A673 (cell line): ENCODE measurements at regions not wholly inside any gene's neighbourhood (a gene's known extent, or its start where the extent isn't known, plus 50 kb on each side); places are given as distances from the start of the nearest gene placed in this dataset.

Source experiments
- BruUV-seq: library from RNA; stranded (reverse); fragments of 400-500 nt; replicated peaks from 2 replicates; lab custom pipeline; 2021; lab: Mats Ljungman, UMichigan
- CTCF ChIA-PET: fragments of 300-600 bp; sonication (Branson Sonifier 250); formaldehyde crosslinking; loops from one replicate; lab custom pipeline; 2022; ENCODE audit warnings: antibody characterized with exemption; lab: Charles Lee
- POLR2A ChIA-PET: fragments of 300-600 bp; sonication (Branson Sonifier 250); formaldehyde crosslinking; loops from one replicate; lab custom pipeline; 2022; ENCODE audit warnings: antibody characterized with exemption; ENCODE audit not compliant: low non-redundant PET; lab: Charles Lee
- DNase-seq: peaks from one replicate; pipeline ENCODE4 v3.0.0-alpha.2; 2015; ENCODE audit warnings: low spot score
- H3K27ac ChIP-seq: fragments of 200-600 bp; sonication (generic); 2 replicates; pipeline ENCODE4 v1.5.1; 2016; ENCODE audit warnings: mixed run types, low read depth, mild to moderate bottlenecking, mixed read lengths, antibody characterized with exemption, low read length; ENCODE audit not compliant: poor library complexity, severe bottlenecking
- H3K27me3 ChIP-seq: fragments of 200-600 bp; sonication (generic); replicated peaks from 2 replicates; pipeline ENCODE4 v1.6.1; 2017; ENCODE audit warnings: mixed run types, low read depth, mild to moderate bottlenecking, mixed read lengths, antibody characterized with exemption, low read length; ENCODE audit not compliant: insufficient read depth, poor library complexity
- H3K36me3 ChIP-seq: fragments of 200-600 bp; sonication (generic); 2 replicates; pipeline ENCODE4 v1.6.1; 2016; ENCODE audit warnings: mixed run types, mild to moderate bottlenecking, mixed read lengths, antibody characterized with exemption, low read length; ENCODE audit not compliant: insufficient read depth, poor library complexity, severe bottlenecking
- H3K4me1 ChIP-seq: fragments of 200-600 bp; sonication (generic); 2 replicates; pipeline ENCODE4 v1.6.1; 2017; ENCODE audit warnings: mixed run types, mild to moderate bottlenecking, mixed read lengths, antibody characterized with exemption, low read length; ENCODE audit not compliant: insufficient read depth, poor library complexity, severe bottlenecking
- H3K4me3 ChIP-seq: fragments of 200-600 bp; sonication (generic); 2 replicates; pipeline ENCODE4 v1.5.1; 2016; ENCODE audit warnings: low read depth, mixed run types, mild to moderate bottlenecking, mixed read lengths, low read length; ENCODE audit not compliant: poor library complexity, severe bottlenecking
- H3K9me3 ChIP-seq: fragments of 200-600 bp; sonication (generic); 2 replicates; pipeline ENCODE4 v1.6.1; 2016; ENCODE audit warnings: mixed run types, low read depth, mild to moderate bottlenecking, mixed read lengths, antibody characterized with exemption, low read length; ENCODE audit not compliant: poor library complexity, severe bottlenecking
- EZH2 ChIP-seq: fragments of 200-600 bp; sonication (generic); IDR thresholded peaks from 2 replicates; pipeline ENCODE4 v1.6.1; 2017; ENCODE audit warnings: borderline replicate concordance, low read depth, mild to moderate bottlenecking, mixed read lengths, antibody characterized with exemption, low read length; ENCODE audit not compliant: poor library complexity, severe bottlenecking
- intact Hi-C: fragments of 100-400 bp; cut with micrococcal nuclease; formaldehyde crosslinking; loops from one replicate; pipeline ENCODE4 v1.10.0; 2022; ENCODE audit not compliant: unreplicated experiment
- TF ChIP-seq, protein P1 (sequence below): fragments of 300-800, 200-600 bp; sonication (generic); conservative IDR thresholded peaks from 2 replicates; pipeline ENCODE4 v1.5.1; 2017; ENCODE audit warnings: low read depth, mild to moderate bottlenecking, antibody characterized with exemption, low read length, moderate library complexity, mixed read lengths

DNA sequence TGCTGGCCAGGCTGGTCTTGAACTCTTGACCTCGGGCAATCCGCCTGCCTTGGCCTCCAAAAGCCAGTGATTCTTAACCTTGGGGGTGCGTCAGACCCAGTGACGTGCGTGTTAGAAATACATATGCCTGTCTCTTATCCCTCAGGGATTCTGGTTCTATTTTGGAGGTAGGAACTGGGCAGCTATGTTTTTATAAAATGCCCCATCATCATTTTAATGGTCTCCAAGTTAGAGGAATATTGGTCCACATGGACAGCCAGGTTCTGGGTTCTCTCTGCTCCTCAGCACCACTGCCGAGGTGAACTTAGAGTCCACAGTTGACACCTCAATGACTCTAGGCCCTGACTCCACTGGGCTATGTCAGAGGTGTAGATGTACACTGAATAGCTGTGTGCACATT, 352.7 kb downstream of the SMOC2 start:
- TF ChIP-seq, protein P1, sequence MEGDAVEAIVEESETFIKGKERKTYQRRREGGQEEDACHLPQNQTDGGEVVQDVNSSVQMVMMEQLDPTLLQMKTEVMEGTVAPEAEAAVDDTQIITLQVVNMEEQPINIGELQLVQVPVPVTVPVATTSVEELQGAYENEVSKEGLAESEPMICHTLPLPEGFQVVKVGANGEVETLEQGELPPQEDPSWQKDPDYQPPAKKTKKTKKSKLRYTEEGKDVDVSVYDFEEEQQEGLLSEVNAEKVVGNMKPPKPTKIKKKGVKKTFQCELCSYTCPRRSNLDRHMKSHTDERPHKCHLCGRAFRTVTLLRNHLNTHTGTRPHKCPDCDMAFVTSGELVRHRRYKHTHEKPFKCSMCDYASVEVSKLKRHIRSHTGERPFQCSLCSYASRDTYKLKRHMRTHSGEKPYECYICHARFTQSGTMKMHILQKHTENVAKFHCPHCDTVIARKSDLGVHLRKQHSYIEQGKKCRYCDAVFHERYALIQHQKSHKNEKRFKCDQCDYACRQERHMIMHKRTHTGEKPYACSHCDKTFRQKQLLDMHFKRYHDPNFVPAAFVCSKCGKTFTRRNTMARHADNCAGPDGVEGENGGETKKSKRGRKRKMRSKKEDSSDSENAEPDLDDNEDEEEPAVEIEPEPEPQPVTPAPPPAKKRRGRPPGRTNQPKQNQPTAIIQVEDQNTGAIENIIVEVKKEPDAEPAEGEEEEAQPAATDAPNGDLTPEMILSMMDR = no peak
- TF ChIP-seq EZH2 = no peak
- Histone ChIP-seq H3K4me3 (no peak overlapping the region), H3K27me3 (no peaks in the 10 kb centered on the region), H3K9me3 (no peaks in the 10 kb centered on the region), H3K27ac (no peak overlapping the region), H3K4me1 (no peaks in the 10 kb centered on the region), H3K36me3 (no peaks in the 10 kb centered on the region)
- intact Hi-C loops = no loop called here
- CTCF ChIA-PET = no interaction called here
- no TSS peak for BruUV-seq
- DNase-seq = no peak
- POLR2A ChIA-PET = no interaction called here

DNA sequence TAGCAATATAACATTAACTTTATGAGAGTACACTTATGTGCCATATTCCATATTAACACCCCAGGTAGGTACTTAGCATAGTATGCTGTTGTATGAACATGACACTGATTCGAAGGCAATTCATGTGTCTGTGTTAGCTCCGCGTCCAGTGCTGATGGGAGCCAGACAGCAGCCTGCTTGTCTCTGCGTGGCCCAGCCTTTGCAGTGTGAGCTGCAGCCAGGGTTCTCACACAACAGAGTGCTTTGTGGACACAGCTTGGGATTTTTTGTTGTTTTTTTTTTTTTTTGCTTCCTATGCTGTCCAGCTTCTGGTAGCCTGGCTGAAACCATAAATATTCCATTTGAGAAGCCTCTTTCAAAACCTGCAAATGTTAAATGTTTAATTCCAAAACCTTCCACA, 350.9 kb downstream of the SMOC2 start:
- intact Hi-C loops = no loop called here
- no TSS peak for BruUV-seq
- Histone ChIP-seq H3K27me3 (no peaks in the 10 kb centered on the region), H3K9me3 (no peaks in the 10 kb centered on the region), H3K4me1 (no peaks in the 10 kb centered on the region), H3K4me3 (no peak overlapping the region), H3K36me3 (no peaks in the 10 kb centered on the region), H3K27ac (no peak overlapping the region)
- TF ChIP-seq, protein P1 = no peak
- no peak for TF ChIP-seq EZH2
- no peak for DNase-seq
- ChIA-PET CTCF (no interaction called here), POLR2A (no interaction called here)

DNA sequence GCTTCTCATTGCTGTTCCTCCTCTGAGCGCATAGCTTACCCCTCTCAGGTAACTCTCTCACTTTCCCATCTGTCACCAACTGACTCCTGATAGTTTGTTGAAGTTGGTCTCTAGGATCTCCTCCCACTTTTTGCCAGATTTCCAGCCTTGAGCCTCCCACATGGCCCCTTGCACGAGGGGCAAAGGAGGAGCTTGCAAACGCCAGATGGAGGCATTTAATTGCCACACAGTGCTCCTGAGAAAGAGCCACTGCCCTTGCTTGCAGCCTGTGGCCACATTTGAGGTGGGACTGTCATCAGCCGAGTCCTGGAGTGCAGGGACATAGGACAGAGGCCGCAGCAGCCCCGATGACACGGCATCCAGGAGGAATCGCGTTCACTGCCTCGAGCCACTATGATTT, 348.7 kb downstream of the SMOC2 start:
- CTCF ChIA-PET = no interaction called here
- no TSS peak for BruUV-seq
- POLR2A ChIA-PET = no interaction called here
- H3K27me3 ChIP-seq = no peaks in the 10 kb centered on the region
- no peaks in the 10 kb centered on the region for H3K4me1 ChIP-seq
- H3K36me3 ChIP-seq = no peaks in the 10 kb centered on the region
- H3K4me3 ChIP-seq = no peak overlapping the region
- DNase-seq = no peak
- H3K27ac ChIP-seq = no peak overlapping the region
- no peaks in the 10 kb centered on the region for H3K9me3 ChIP-seq
- intact Hi-C loops = no loop called here
- TF ChIP-seq, protein P1 = no peak
- TF ChIP-seq EZH2 = no peak
